DND-41 (cell line): ENCODE measurements at regions not wholly inside any gene's neighbourhood (a gene's known extent, or its start where the extent isn't known, plus 50 kb on each side); places are given as distances from the start of the nearest gene placed in this dataset.

Experiments
- EZH2 ChIP-seq: IDR thresholded peaks from 3 replicates; pipeline ENCODE4 v1.6.1; 2012; ENCODE audit warnings: borderline replicate concordance, low read depth, mild to moderate bottlenecking, moderate library complexity, low read length, inconsistent platforms; ENCODE audit not compliant: severe bottlenecking
- TF ChIP-seq, protein P1 (sequence below): IDR thresholded peaks from 2 replicates; pipeline ENCODE4 v1.5.1; 2012; ENCODE audit warnings: borderline replicate concordance, low read length, moderate library complexity, mild to moderate bottlenecking; ENCODE audit not compliant: poor library complexity, severe bottlenecking; ENCODE audit errors: extremely low read depth

DNA sequence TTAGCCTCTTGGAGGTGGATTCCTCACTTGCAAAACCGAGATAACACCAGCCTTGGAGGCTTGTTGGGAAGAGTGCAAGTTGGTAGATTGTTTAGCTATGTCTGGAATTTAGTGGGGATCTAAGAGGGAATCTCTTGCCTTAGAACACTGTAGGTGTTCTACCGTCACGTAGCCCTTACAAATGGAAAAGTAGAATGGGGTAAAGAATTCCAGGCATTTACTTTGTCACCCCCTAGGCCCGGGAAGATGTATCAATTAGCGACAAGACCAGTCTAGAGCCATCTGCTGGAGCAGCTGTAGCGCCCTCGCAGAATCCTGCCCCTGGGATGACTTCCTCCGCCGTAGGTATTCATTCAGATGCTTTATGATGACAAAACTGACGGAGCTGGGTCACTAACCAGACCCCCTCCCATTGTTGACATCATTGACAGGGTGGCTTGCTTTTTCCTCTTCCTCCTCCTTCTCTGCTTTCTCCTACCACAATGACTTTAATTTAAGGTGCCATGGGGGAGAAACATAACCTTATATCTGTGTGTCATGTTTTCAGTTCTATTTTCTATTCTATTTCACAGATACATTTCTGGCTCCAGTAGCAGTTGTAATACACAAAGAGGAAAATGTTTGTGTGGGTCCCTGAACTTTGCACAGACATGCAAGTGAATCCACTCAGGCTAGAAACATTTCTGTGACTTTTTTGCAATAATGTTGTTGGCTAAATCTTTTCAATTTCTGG, 262.6 kb upstream of the LYZL1 start:
- TF ChIP-seq, protein P1, sequence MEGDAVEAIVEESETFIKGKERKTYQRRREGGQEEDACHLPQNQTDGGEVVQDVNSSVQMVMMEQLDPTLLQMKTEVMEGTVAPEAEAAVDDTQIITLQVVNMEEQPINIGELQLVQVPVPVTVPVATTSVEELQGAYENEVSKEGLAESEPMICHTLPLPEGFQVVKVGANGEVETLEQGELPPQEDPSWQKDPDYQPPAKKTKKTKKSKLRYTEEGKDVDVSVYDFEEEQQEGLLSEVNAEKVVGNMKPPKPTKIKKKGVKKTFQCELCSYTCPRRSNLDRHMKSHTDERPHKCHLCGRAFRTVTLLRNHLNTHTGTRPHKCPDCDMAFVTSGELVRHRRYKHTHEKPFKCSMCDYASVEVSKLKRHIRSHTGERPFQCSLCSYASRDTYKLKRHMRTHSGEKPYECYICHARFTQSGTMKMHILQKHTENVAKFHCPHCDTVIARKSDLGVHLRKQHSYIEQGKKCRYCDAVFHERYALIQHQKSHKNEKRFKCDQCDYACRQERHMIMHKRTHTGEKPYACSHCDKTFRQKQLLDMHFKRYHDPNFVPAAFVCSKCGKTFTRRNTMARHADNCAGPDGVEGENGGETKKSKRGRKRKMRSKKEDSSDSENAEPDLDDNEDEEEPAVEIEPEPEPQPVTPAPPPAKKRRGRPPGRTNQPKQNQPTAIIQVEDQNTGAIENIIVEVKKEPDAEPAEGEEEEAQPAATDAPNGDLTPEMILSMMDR, result no peak
- no peak for TF ChIP-seq EZH2
